GM19468 (cell line): ENCODE measurements at regions not wholly inside any gene's neighbourhood (a gene's known extent, or its start where the extent isn't known, plus 50 kb on each side); places are given as distances from the start of the nearest gene placed in this dataset.
"Not testable (repeated sequence)": the region's sequence is repeated elsewhere in the genome, so short reads cannot be mapped to it uniquely, and the experiment has no call there.

ENCODE experiments used
- ATAC-seq: cut with Tn5 transposase; IDR thresholded peaks from one replicate; pipeline ENCODE4 v1.9.1; 2021; ENCODE audit warnings: mild to moderate bottlenecking, moderate library complexity, moderate number of reproducible peaks; ENCODE audit not compliant: unreplicated experiment; ENCODE audit errors: extremely low read depth

DNA sequence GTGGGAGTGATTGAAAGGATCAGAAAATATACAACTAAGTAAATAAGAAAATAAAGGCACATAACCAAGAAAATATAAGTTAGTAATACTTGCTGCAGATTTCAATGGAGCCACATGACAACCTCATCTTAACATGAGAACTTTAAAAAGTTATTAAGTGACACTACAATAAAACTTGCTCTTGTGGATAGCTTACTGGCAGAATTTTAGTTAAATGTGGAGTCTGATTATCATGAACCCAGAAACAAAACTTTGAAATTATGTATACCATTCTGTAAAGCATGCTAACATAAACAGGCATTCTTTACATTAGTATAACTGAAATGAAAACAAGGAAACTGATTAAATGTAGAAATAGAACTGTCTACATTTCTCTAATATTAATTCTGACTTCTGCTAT, 220.9 kb downstream of the RFPL4B start:
- ATAC-seq: no peak

DNA sequence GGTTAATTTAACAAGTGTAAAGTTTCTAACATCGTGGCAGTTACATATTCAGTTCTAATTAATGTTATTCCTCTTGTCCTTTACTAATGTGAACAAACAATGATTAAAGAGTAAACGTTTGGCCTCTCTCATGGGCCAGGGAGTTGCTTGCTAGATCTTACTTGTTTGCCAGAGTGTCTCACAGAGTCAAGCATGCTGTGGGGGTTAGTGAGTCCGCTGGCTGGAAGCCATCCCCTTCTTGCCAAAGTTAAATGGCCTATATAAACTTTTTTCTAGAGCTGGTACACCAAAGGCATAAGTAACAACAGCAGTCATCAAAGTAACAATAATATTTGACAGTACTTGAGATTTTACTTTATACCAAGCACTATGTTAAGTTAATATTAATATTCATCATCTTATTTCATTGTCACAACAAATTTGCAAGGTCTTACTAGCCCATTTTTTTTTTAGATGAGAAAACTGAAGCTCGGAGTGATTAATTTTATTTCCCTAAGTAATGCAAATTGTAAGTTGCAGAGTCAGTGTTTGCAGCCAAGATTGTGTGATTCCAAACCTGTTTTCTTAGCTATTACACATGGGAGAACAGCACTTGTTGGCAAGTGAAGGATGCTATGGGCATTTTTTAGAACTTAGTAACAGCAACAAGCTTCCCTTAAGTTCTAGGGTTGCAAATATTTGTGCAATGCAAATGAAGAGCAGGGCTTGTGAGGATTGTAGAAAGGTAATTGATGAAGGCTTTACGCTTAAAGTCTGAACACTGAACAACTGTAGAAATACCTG, 224.5 kb downstream of the RFPL4B start:
- ATAC-seq: no peak

DNA sequence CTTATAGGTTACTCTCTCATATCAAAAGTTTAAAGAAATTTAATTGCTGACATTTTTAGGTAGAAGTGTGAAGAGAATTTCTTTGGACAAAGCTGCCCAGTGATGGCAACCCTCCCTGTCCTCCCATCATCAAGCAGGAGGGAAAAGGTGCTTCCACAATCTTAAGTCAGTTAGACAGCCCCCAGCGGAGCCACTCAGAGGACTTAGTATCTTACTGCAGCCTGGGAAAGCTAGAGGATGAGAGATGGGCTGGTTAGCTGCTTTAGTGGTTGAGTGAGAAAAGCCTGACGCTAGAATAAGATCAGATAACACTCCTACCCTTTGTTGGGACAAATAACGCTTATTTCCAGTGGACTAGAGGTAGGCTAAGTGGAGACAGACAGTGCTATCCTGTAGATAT, 227.1 kb downstream of the RFPL4B start:
- ATAC-seq: no peak

DNA sequence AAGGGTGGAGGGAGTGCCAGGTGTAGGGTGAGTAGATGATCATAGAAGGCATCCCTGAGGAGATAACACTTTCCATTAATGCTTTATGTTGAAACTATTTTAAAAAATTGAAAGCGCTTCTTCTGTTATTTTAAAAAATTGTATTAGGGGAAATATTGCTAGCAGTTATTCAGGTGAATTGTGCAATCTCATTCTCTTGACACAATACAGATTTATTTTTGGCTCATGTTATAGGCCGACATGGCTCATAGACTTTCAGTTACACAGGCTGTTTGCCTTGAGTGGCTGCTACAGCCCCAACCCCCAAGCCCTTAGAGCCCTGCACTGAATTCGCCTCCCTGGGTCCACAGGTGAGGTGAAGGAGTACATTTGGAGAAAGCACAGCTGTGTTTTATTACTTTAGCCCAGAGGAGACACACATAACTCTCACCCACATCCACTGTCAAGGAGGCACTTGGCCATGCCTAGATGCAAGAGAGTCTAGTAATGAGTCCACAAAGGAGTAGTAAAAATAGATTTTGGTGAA, 228.2 kb downstream of the RFPL4B start:
- no peak for ATAC-seq

DNA sequence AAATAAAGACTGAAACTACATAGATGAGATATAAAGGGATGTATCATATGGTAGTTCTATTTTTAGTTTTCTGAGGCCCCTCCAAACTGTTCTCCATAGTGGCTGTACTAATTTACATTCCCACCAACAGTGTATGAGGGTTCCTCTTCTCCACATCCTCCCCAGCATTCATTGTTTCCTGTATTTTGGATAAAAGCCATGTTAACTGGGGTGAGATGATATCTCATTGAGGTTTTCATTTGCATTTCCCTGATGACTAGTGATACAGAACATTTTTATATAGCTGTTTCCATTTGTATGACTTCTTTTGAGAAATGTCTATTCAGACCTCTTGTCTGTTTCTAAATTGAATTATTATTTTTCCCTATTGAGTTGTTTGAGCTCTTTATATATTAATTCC, 229.3 kb downstream of the RFPL4B start:
- no peak for ATAC-seq

DNA sequence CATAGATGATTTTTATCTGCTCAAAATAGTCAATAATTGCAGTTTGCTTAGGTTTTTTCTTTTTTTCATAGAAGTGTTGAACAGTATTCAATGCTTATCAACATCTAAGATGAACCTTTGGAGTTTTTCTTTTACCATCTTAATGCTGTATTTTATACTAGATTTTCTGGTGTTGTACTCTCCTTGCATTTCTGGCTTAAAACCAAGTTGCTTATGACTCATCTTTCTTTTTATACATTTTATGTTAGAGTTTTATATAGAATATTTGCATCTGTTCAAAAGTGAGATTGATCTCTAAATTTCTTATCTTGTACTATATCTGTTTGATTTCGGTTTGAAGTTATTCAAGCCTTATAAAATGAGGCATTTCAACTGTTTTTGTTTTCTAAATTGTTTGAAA, 232.5 kb downstream of the RFPL4B start:
- no peak for ATAC-seq

DNA sequence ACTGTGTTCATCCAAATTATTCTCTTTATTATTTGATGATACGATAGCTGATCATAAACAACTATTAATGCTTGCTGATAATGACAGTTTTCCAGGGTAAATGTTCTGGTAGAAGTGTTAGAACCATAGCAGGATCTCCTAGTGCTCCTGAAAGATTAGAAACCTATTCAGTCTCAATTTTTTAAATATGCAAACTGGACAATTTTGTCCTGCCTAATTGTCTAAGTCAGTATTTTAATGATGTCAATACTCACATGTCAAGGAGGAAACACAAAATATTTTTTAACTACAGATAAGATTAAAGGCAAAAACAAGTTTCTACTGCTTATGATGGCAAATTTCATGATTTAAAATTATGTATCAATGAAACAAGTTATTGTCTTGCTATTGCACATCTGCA, 233.9 kb downstream of the RFPL4B start:
- no peak for ATAC-seq

DNA sequence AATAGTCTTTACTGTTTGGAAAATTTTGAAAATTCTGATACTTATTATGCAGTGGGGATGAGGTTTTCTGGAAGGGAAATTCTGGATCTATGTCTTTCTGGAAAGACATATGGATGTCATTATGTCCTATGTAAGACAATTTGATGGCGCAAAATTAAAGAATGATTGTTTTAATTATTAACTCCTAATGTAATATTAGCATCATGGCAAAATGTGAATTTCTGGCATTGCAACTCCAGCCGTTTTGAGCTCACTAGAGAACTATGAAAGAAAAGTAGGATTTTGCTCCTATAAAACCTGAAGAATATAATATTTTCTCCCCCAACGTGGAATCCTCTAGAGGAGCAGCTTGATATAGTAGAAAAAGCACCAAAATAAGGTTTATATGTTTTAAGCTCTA, 243.2 kb downstream of the RFPL4B start:
- ATAC-seq: no peak

DNA sequence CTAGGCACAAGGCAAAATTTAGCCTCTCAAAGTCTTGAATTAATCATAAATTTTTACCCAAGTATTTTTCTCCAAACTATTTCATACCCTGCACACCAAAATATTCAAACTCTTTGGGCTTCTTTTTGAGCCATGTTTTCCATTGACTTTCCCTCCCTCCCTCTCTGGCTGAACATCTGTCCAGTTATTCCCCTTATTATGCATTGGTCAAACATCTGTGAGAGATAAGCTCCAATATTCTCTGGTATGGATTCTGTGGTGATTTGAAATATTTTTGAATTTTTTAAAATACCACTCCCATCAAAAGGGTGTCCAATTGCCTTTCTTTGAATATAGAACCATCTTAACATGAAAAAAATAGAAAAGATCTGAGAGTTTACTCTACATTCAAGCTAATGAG, 244.2 kb downstream of the RFPL4B start:
- ATAC-seq: no peak

DNA sequence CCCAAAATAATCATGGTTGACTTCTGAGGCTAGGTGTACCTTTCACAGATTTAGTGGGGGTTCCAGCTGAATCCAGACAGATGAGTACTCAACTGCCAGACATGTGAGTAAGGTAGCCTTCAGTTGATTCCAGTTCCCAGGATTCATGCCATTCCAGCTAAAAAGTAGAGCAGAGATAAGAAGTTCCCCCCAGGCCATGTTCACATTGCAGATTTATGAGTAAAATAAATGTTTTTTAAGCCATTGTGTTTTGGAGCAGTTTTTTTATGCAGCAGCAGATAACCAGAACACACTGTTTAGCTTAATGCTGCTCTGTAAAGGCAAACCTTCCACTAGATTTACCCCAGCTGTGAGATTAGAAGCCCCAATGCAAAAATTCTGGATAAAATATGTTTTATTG, 245.0 kb downstream of the RFPL4B start:
- ATAC-seq: no peak

DNA sequence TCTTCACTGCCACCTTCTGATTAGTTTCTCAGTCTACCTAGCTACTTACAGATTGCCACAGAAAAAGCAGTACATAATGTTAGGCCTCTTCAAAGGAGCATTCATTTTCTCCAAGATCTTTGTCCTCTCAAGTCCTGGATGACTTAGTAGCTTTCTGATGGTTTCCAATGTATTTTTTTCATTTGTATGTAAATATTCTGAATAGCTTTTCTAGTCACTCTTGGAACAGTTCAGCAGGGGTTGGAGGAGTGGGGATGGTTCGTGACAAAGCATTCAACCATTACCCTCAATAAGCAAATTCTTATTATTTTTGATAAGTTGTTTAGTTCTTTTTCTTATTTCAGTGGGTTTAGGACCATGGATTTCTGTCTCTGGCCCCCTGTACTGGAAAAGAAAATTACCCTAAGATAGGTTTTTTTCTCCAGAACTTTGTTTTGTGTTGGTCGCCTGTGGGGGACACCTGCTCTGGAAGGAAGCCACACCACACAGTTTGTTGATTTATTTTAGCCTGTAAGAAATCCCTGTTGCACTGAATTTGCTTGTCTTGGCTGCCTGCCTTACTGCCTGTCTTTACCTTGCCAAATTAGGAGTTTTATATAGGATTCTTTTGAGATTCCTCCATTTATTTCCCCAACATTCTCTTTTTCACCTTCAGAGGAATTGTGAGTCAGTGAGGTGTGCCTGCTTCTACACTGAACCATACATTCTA, 247.9 kb downstream of the RFPL4B start:
- ATAC-seq: no peak

DNA sequence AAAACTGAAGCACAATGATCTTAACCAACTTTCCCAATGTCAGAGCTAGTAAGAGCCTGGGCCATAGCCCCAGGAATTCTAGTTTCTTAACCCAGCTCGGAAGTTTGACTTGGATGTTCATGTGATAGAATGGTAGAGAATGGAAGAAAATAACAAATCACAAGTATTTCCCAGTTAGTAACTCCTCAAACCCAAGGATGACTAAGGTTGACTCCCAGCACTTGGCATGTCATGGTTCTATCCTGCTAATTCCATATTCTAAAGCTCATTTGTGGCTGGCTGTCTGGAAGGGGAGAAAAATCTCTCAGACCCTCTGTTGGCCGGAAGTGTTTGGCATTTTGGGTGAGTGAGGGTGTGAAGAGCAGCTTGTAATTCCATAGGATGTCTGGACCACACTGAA, 248.7 kb downstream of the RFPL4B start:
- no peak for ATAC-seq

DNA sequence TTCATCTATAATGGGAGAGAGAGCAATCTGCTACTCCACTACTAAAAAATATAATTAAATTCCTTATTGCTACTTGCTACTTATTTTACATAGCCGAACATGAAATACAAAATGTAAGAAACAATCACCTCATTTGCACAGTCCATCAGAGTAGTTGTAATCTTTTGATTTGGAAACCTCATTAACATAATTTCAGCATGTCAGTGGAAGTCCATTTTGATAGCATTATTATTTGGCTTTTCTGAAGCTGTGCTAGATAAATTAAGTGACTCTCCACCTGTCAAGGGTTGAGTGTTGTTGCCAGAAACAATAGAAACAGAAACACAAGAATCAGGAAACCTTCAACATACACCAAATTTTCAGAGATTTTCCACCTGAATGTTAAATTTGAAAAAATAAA, 250.0 kb downstream of the RFPL4B start:
- no peak for ATAC-seq

DNA sequence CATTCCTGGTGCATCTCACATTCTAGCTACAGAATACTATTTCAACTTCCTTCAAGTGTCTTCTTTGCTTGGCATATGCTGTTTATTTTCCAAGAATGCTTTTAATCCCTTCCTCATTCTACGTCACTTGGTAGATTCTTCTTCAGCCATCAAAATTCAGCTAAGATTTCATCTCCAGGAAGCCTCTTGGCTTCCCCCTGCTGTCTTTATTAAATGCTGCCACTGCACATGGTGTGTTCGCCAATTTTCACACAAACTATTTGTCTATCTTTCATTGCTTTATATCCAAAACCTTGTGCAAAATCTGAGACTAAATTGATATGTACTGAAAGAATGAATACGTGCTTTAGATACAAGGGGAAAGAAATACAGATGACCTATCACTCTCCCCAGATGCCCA, 253.0 kb downstream of the RFPL4B start:
- no peak for ATAC-seq

DNA sequence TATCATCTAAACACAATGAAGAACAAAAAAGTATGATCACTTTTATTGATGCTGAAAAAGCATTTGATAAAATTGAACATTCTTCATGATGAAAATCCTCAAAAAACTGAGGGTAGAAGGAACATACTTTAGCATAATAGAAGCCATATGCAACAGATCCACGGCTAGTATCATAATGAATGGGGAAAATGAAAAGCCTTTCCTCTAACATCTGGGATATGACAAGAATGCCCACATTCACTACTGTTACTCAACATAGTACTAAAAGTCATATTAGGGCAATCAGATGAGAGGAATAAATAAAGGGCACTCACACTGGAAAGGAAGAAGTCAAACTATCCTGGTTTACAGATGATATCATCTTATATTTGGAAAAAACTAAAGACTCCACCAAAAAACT, 256.6 kb downstream of the RFPL4B start:
- ATAC-seq: no peak

DNA sequence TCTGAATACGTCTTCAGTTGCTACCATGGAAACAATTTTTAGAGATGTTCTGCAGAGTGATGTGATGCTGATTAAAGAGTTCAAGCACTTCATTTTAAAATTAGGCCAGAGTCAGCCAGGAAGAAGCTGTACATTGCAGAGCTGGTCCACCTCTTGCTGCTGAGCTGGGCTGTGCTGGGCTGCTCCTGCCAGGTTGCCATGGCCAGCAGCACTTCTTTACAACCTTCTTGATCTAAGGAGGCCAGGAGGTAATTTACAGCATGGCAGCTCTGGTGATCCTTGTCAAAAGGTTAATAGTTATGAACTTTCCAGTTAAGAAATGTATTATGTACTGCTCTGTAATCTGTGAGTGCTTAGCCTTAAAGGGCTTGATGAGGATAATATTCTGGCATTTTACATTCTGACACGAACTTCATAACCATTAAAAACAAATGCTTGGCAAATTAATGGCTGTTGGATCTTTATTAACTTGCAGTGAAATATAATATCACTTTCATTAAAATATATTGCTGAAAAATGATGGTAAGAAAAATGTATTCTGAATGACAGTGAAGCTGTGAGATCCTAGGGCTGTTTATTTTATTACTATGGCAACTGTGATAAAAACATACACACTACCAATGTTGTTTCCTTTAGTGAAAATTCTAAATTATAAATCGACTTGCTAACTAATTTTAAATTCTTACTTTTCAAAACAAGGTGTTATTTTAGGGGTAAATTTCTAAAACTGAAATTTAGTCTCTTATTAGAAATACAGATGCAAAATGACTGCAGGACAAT, 259.7 kb downstream of the RFPL4B start:
- ATAC-seq: no peak

DNA sequence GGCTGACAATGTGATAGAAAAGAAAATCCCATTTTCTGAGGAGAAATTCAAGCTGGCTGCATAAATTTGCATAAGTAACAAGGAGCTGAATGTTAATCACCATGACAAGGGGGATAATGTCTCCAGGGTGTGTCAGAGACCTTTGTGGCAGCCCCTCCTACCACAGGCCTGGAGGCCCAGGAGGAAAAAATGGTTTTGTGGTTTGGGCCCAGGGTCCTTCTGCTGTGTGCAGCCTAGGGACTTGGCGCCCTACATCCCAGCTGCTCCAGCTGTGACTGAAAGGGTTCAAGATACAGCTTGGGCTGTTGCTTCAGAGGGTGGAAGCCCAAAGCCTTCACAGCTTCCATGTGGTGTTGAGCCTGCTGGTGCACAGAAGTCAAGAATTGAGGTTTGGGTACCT, 261.8 kb downstream of the RFPL4B start:
- not testable (repeated sequence) for ATAC-seq

DNA sequence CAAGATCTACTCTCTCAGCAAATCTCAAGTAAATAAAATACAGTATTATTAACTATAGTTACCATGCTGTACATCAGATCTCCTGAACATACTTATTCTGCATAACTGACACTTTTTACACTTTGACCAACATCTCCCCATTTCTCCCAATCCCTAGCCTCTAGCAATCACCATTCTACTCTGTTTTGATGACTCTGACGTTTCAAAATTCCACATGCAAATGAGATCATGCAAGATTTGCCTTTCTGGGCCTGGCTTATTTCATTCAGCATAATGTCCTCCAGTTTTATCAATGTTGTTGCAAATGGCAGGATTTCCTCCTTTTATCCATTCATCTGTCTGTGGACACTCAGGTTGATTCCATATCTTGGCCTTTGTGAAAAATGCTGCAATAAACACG, 266.3 kb downstream of the RFPL4B start:
- ATAC-seq: no peak

DNA sequence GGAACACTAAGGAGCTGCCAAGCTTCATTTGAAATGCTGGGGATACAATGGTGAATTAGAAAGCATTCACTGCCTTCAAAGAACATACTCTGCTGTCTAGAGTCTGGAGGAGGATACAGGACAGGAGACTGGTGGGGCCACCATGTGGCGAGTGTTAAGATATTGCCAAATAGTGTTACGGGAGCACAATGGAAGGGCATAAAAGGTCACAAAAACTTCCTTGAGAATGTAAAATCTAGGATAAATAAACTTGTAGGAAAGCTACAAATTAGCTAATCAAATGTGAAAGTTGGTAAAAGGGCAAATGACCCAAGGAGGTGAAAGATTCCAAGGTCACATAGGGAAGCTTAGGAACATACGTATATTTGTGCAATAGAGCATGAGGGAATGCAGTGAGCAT, 271.7 kb downstream of the RFPL4B start:
- no peak for ATAC-seq

DNA sequence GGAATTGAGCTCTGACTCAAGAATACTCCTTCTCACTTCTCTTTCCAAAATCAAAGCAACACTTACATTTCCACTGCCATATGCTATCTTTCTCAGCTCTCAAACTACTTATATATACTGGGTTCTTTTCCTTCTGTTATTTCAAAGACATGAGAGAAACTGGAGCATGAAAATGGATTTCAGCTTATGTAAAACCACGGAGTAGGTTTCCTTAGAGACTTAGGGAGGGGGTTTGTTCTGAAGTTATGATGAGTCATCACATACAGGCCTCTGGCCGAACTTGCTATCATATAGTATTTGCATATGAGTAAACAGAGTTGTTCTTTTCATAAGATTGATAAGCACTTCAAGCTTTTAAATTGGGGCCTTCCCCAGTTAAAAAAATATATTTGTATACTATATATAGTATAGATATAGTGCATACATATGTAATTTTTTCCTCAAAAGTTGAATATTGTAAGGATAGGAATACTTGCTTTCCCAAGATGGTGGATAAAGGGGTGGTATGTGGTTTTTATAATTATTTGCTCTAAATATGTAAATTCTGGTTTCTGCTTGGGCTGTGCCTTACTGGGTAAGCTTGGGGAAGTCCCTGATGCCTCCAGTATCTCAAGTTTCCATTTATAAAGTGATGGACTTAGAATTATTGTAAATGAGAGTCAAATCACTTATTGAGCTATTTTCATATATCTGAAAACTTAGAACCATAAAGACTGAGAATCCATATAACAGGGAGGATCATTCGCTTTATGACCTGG, 273.9 kb downstream of the RFPL4B start:
- no peak for ATAC-seq
